HepG2 (cell line): ENCODE measurements at regions not wholly inside any gene's neighbourhood (a gene's known extent, or its start where the extent isn't known, plus 50 kb on each side); places are given as distances from the start of the nearest gene placed in this dataset.

Source experiments
- ATAC-seq: fragments of 200-7000 bp; cut with Tn5 transposase; 3 replicates; pipeline ENCODE4 v1.9.1; 2020; ENCODE audit warnings: mild to moderate bottlenecking, moderate library complexity
- BruUV-seq: library from RNA; stranded (reverse); fragments of 400-500 nt; replicated peaks from 2 replicates; lab custom pipeline; 2021; lab: Mats Ljungman, UMichigan
- CTCF ChIA-PET: fragments of 300-600 bp; formaldehyde crosslinking; extraction: SDS; loops from one replicate; lab custom pipeline; 2021; ENCODE audit warnings: low total read pairs, inconsistent platforms, low intra/inter-chr PET ratio; lab: Yijun Ruan, JAX
- POLR2A ChIA-PET: fragments of 350-600 bp; sonication (Branson Sonifier 250); formaldehyde crosslinking; loops from one replicate; lab custom pipeline; 2020; ENCODE audit warnings: antibody characterized with exemption, inconsistent platforms; lab: Yijun Ruan, JAX
- DNase-seq: peaks from one replicate; pipeline ENCODE4 v3.0.0-alpha.2; 2015; ENCODE audit warnings: low spot score
- FAIRE-seq: peaks from 3 replicates; lab custom pipeline; 2011; peaks lifted over from hg19 to GRCh38; lab: Jason Lieb, UNC
- H2AFZ ChIP-seq: one replicate; pipeline ENCODE4 v1.6.1; 2011; ENCODE audit warnings: low read length, inconsistent platforms
- H3K27ac ChIP-seq: fragments of 300-600 bp; 3 replicates; pipeline ENCODE4 v1.8.0; 2011; ENCODE audit warnings: mixed run types, mild to moderate bottlenecking, mixed read lengths, low read length, inconsistent platforms; ENCODE audit not compliant: insufficient read depth; ENCODE audit errors: extremely low read length
- H3K27me3 ChIP-seq, 2 experiments: fragments of 200-600 bp in 1 of 2; 2 replicates in 1 of 2; 3 replicates in 1 of 2; pipeline versions ENCODE4 v1.6.0 to v1.8.0; 2011; ENCODE audit warnings: low read length in 2 of 2, mild to moderate bottlenecking in 2 of 2, moderate library complexity in 2 of 2, inconsistent platforms in 1 of 2; ENCODE audit not compliant: insufficient read depth in 2 of 2, control insufficient read depth in 1 of 2
- H3K36me3 ChIP-seq, 2 experiments: fragments of 200-600 bp in 1 of 2; replicated peaks in 1 of 2; 2 replicates in 1 of 2; 3 replicates in 1 of 2; pipeline versions ENCODE4 v1.5.1 to v1.8.0; 2011; ENCODE audit warnings: low read length in 2 of 2, inconsistent platforms in 1 of 2; ENCODE audit not compliant: insufficient read depth in 2 of 2, control insufficient read depth in 1 of 2
- H3K4me1 ChIP-seq: 2 replicates; pipeline ENCODE4 v1.5.1; 2012; ENCODE audit warnings: low read length, inconsistent platforms; ENCODE audit not compliant: insufficient read depth
- H3K4me2 ChIP-seq: 2 replicates; pipeline ENCODE4 v1.6.0; 2011; ENCODE audit warnings: low read depth, low read length, inconsistent platforms
- H3K4me3 ChIP-seq, 3 experiments: fragments of 200-600 bp in 1 of 3; sonication (generic), shearing (Covaris generic) in 1 of 3; replicated peaks in 1 of 3; 2 replicates each; pipeline ENCODE4 v1.5.1; 2011 to 2016; ENCODE audit warnings: low read length in 3 of 3, inconsistent platforms in 2 of 3, low read depth in 2 of 3, mild to moderate bottlenecking in 2 of 3, control low read depth in 1 of 3, mixed read lengths in 1 of 3; ENCODE audit not compliant: insufficient read depth in 1 of 3
- H3K79me2 ChIP-seq: one replicate; pipeline ENCODE4 v1.6.1; 2011; ENCODE audit warnings: low read length, inconsistent platforms; ENCODE audit not compliant: insufficient read depth
- H3K9ac ChIP-seq: 2 replicates; pipeline ENCODE4 v1.6.0; 2011; ENCODE audit warnings: mild to moderate bottlenecking, low read depth, low read length, inconsistent platforms; ENCODE audit not compliant: insufficient read depth
- H3K9me3 ChIP-seq: 2 replicates; pipeline ENCODE4 v1.5.1; 2012; ENCODE audit warnings: mild to moderate bottlenecking, low read length
- H4K20me1 ChIP-seq: 2 replicates; pipeline ENCODE4 v1.6.0; 2011; ENCODE audit warnings: inconsistent platforms, mild to moderate bottlenecking, low read length, moderate library complexity; ENCODE audit not compliant: insufficient read depth
- BCL6 ChIP-seq: IDR thresholded peaks from 2 replicates; pipeline ENCODE4 v1.6.1; 2016; ENCODE audit warnings: missing genetic modification reagents, missing compliant biosample characterization
- HNF4A ChIP-seq: sonication (generic); formaldehyde crosslinking; IDR thresholded peaks from 2 replicates; pipeline ENCODE4 v1.4.0; 2020; ENCODE audit warnings: missing genetic modification reagents
- SMAD9 ChIP-seq: sonication (generic); formaldehyde crosslinking; IDR thresholded peaks from 2 replicates; pipeline ENCODE4 v1.5.1; 2020; ENCODE audit warnings: mild to moderate bottlenecking, missing genetic modification reagents
- USF2 ChIP-seq, 2 experiments: sonication (generic) in 1 of 2; formaldehyde crosslinking in 1 of 2; IDR thresholded peaks; 2 replicates each; pipeline versions ENCODE4 v1.5.1 to v1.6.1; 2011 to 2020; ENCODE audit warnings: borderline replicate concordance in 1 of 2, low read depth in 1 of 2, low read length in 1 of 2, mild to moderate bottlenecking in 1 of 2, missing genetic modification reagents in 1 of 2, moderate library complexity in 1 of 2
- ZNF773 ChIP-seq: sonication (generic); formaldehyde crosslinking; IDR thresholded peaks from 2 replicates; pipeline ENCODE4 v1.4.0; 2020; ENCODE audit warnings: missing genetic modification reagents, borderline replicate concordance
- WGBS: methylation state at CpG from one replicate; pipeline ENCODE4 v1.1.6; 2017; ENCODE audit warnings: low lambda C conversion rate; 5-methylcytosine and 5-hydroxymethylcytosine counted together
- in situ Hi-C: cut with HindIII; loops from 2 replicates; pipeline ENCODE4 v1.10.0; 2017; ENCODE audit warnings: low pct_unique_long_range_greater_than_20kb; ENCODE audit not compliant: extremely low pct_ligation_motif_present
- intact Hi-C: fragments of 100-400 bp; cut with micrococcal nuclease; formaldehyde crosslinking; loops from one replicate; pipeline ENCODE4 v1.10.0; 2022; ENCODE audit not compliant: unreplicated experiment

- Histone ChIP-seq H3K79me2 (no peaks in the 10 kb centered on the region), H3K36me3 (no peaks in the 10 kb centered on the region), H3K4me2 (peak overlapping the region; percentile 11; the same call in 1 of the 2 replicates), H3K9me3 (no peaks in the 10 kb centered on the region), H3K27me3 (0 out of 5 replicates have a peak, but pooled peaks cover 0 to 3% of the 10 kb centered on the region in 2 experiments), H2AFZ (no peak overlapping the region), H4K20me1 (no peaks in the 10 kb centered on the region), H3K4me3 (no peak overlapping the region), H3K9ac (no peak overlapping the region), H3K27ac (no peak overlapping the region), H3K4me1 (peaks cover 13% of the 10 kb centered on the region)
- TF ChIP-seq BCL6 (CRISPR knock-in tag) (peak; percentile 48; the same call in 1 of the 2 replicates), HNF4A (CRISPR knock-in tag) (peak; percentile 33; the same call in 1 of the 2 replicates), SMAD9 (no peak), USF2 (IDR thresholded peaks at IDR 0.05; ENCODE audit: low read depth, low read length) (no peak), USF2 (CRISPR knock-in tag; IDR thresholded peaks at IDR 0.05; ENCODE audit: borderline replicate concordance) (peak; percentile 21; the same call in 1 of the 2 replicates), ZNF773 (CRISPR knock-in tag) (no peak)
- WGBS = 15% methylated on average over 9 of the region's 9 CpGs
- FAIRE-seq = no peak
- no peak for DNase-seq
- intact Hi-C loops = no loop called here
- ATAC-seq = no peak; the same call in 2 of the 3 replicates
- ChIA-PET POLR2A (no interaction called here), CTCF (no interaction called here)
- BruUV-seq = no TSS peak
- in situ Hi-C loops = no loop called here
Measured at GRCh38 chr10:88095778-88096431, 232.5 kb downstream of the PTEN start.
